PFSK-1 (cell line): ENCODE measurements at regions not wholly inside any gene's neighbourhood (a gene's known extent, or its start where the extent isn't known, plus 50 kb on each side); places are given as distances from the start of the nearest gene placed in this dataset.

Source experiments
- POLR2AphosphoS5 ChIP-seq: IDR thresholded peaks from 2 replicates; pipeline ENCODE4 v1.6.1; 2012; ENCODE audit warnings: low read depth, mild to moderate bottlenecking, control low read depth, low read length, moderate library complexity
- SIN3A ChIP-seq: IDR thresholded peaks from 2 replicates; pipeline ENCODE4 v1.6.1; 2012; ENCODE audit warnings: mild to moderate bottlenecking, low read length, moderate library complexity, borderline replicate concordance; ENCODE audit not compliant: insufficient read depth

GRCh38 chr20:41903586-41903985 is 285.4 kb upstream of the CHD6 start:
- TF ChIP-seq POLR2AphosphoS5 (no peak), SIN3A (no peak)
